ENCODE measurements at regions not wholly inside any gene's neighbourhood (a gene's known extent, or its start where the extent isn't known, plus 50 kb on each side); places are given as distances from the start of the nearest gene placed in this dataset.

- no peak overlapping the region for H3K27ac ChIP-seq (ENCODE audit: low read length)
- no peaks in the 10 kb centered on the region for H3K27me3 ChIP-seq (ENCODE audit: control insufficient read depth, insufficient read depth)
- H3K4me3 ChIP-seq (ENCODE audit: low read length), result no peak overlapping the region
- no peaks in the 10 kb centered on the region for H3K9me3 ChIP-seq (ENCODE audit: control insufficient read depth, low read length)
- no peaks in the 10 kb centered on the region for H3K4me1 ChIP-seq (ENCODE audit: control insufficient read depth, insufficient read depth, low read length)
- intact Hi-C loops (cut with DNase I), result no loop called here
- no peak for ATAC-seq
- no peak for DNase-seq
Observed at GRCh38 chr20:11048739-11049138, 374.9 kb upstream of the JAG1 start.

GRCh38 chr20:11050350-11050749, 376.6 kb upstream of the JAG1 start:
- Histone ChIP-seq H3K4me3 (ENCODE audit: low read length) (no peak overlapping the region), H3K4me1 (ENCODE audit: control insufficient read depth, insufficient read depth, low read length) (no peaks in the 10 kb centered on the region), H3K27ac (ENCODE audit: low read length) (no peak overlapping the region), H3K27me3 (ENCODE audit: control insufficient read depth, insufficient read depth) (no peaks in the 10 kb centered on the region), H3K9me3 (ENCODE audit: control insufficient read depth, low read length) (no peaks in the 10 kb centered on the region)
- WGBS, result 82% methylated on average over 2 of the region's 2 CpGs
- DNase-seq, result no peak
- ATAC-seq, result no peak
- intact Hi-C loops (cut with DNase I), result no loop called here

- 70% methylated on average over 3 of the region's 3 CpGs for WGBS
- intact Hi-C loops (cut with DNase I), result no loop called here
Observed at GRCh38 chr20:11051136-11051535, 377.3 kb upstream of the JAG1 start.

GRCh38 chr20:11053310-11053709, 379.5 kb upstream of the JAG1 start:
- Histone ChIP-seq H3K4me3 (ENCODE audit: low read length) (no peak overlapping the region), H3K27ac (ENCODE audit: low read length) (no peak overlapping the region), H3K9me3 (ENCODE audit: control insufficient read depth, low read length) (no peaks in the 10 kb centered on the region), H3K27me3 (ENCODE audit: control insufficient read depth, insufficient read depth) (no peaks in the 10 kb centered on the region), H3K4me1 (ENCODE audit: control insufficient read depth, insufficient read depth, low read length) (no peaks in the 10 kb centered on the region)
- no peak for DNase-seq
- intact Hi-C loops (cut with DNase I), result no loop called here
- no peak for ATAC-seq

More at GRCh38 chr20:11051136-11051535, 377.3 kb upstream of the JAG1 start:
- no peaks in the 10 kb centered on the region for H3K27me3 ChIP-seq (ENCODE audit: control insufficient read depth, insufficient read depth)
- DNase-seq, result no peak
- ATAC-seq, result no peak
- no peak overlapping the region for H3K4me3 ChIP-seq (ENCODE audit: low read length)
- no peak overlapping the region for H3K27ac ChIP-seq (ENCODE audit: low read length)
- H3K9me3 ChIP-seq (ENCODE audit: control insufficient read depth, low read length), result no peaks in the 10 kb centered on the region
- H3K4me1 ChIP-seq (ENCODE audit: control insufficient read depth, insufficient read depth, low read length), result no peaks in the 10 kb centered on the region

GRCh38 chr20:11054266-11054993, 380.6 kb upstream of the JAG1 start:
- DNase-seq (no peak), ATAC-seq (no peak)
- WGBS, result 91% methylated on average over 8 of the region's 8 CpGs
- H3K9me3 ChIP-seq (ENCODE audit: control insufficient read depth, low read length), result no peaks in the 10 kb centered on the region
- H3K27me3 ChIP-seq (ENCODE audit: control insufficient read depth, insufficient read depth), result no peaks in the 10 kb centered on the region
- no peaks in the 10 kb centered on the region for H3K4me1 ChIP-seq (ENCODE audit: control insufficient read depth, insufficient read depth, low read length)
- no peak overlapping the region for H3K27ac ChIP-seq (ENCODE audit: low read length)
- intact Hi-C loops (cut with DNase I), result no loop called here
- H3K4me3 ChIP-seq (ENCODE audit: low read length), result no peak overlapping the region

- H3K27me3 ChIP-seq (ENCODE audit: control insufficient read depth, insufficient read depth), result no peaks in the 10 kb centered on the region
- no peak overlapping the region for H3K27ac ChIP-seq (ENCODE audit: low read length)
- DNase-seq, result no peak
- H3K4me1 ChIP-seq (ENCODE audit: control insufficient read depth, insufficient read depth, low read length), result no peaks in the 10 kb centered on the region
- H3K9me3 ChIP-seq (ENCODE audit: control insufficient read depth, low read length), result no peaks in the 10 kb centered on the region
- WGBS, result 82% methylated on average over 5 of the region's 5 CpGs
- no peak for ATAC-seq
- no peak overlapping the region for H3K4me3 ChIP-seq (ENCODE audit: low read length)
- intact Hi-C loops (cut with DNase I), result no loop called here
Observed at GRCh38 chr20:11056414-11056813, 382.6 kb upstream of the JAG1 start.

- no peak overlapping the region for H3K4me3 ChIP-seq (ENCODE audit: low read length)
- no peak for ATAC-seq
- no peaks in the 10 kb centered on the region for H3K27me3 ChIP-seq (ENCODE audit: control insufficient read depth, insufficient read depth)
- H3K27ac ChIP-seq (ENCODE audit: low read length), result no peak overlapping the region
- 81% methylated on average over 1 of the region's 1 CpG for WGBS
- DNase-seq, result no peak
- H3K9me3 ChIP-seq (ENCODE audit: control insufficient read depth, low read length), result no peaks in the 10 kb centered on the region
- intact Hi-C loops (cut with DNase I), result no loop called here
- no peaks in the 10 kb centered on the region for H3K4me1 ChIP-seq (ENCODE audit: control insufficient read depth, insufficient read depth, low read length)
Observed at GRCh38 chr20:11057624-11058023, 383.8 kb upstream of the JAG1 start.

- Histone ChIP-seq H3K27me3 (ENCODE audit: control insufficient read depth, insufficient read depth) (no peaks in the 10 kb centered on the region), H3K4me1 (ENCODE audit: control insufficient read depth, insufficient read depth, low read length) (no peaks in the 10 kb centered on the region), H3K9me3 (ENCODE audit: control insufficient read depth, low read length) (no peaks in the 10 kb centered on the region), H3K27ac (ENCODE audit: low read length) (no peak overlapping the region), H3K4me3 (ENCODE audit: low read length) (no peak overlapping the region)
- 61% methylated on average over 2 of the region's 2 CpGs for WGBS
- peak in 1 of 3 donors; percentile 43 for DNase-seq
- intact Hi-C loops (cut with DNase I), result no loop called here
- no peak for ATAC-seq
Observed at GRCh38 chr20:11059659-11060058, 385.9 kb upstream of the JAG1 start.

- Histone ChIP-seq H3K27ac (ENCODE audit: low read length) (no peak overlapping the region), H3K27me3 (ENCODE audit: control insufficient read depth, insufficient read depth) (no peaks in the 10 kb centered on the region), H3K9me3 (ENCODE audit: control insufficient read depth, low read length) (no peaks in the 10 kb centered on the region), H3K4me1 (ENCODE audit: control insufficient read depth, insufficient read depth, low read length) (no peaks in the 10 kb centered on the region), H3K4me3 (ENCODE audit: low read length) (no peak overlapping the region)
- intact Hi-C loops (cut with DNase I), result no loop called here
- no peak for ATAC-seq
- DNase-seq, result no peak
- 67% methylated on average over 9 of the region's 9 CpGs for WGBS
Observed at GRCh38 chr20:11060423-11061185, 386.8 kb upstream of the JAG1 start.

- intact Hi-C loops (cut with DNase I), result no loop called here
- Histone ChIP-seq H3K27me3 (ENCODE audit: control insufficient read depth, insufficient read depth) (no peaks in the 10 kb centered on the region), H3K4me1 (ENCODE audit: control insufficient read depth, insufficient read depth, low read length) (no peaks in the 10 kb centered on the region), H3K4me3 (ENCODE audit: low read length) (no peak overlapping the region), H3K27ac (ENCODE audit: low read length) (no peak overlapping the region), H3K9me3 (ENCODE audit: control insufficient read depth, low read length) (no peaks in the 10 kb centered on the region)
- 90% methylated on average over 3 of the region's 3 CpGs for WGBS
- DNase-seq, result no peak
- no peak for ATAC-seq
Observed at GRCh38 chr20:11063444-11063843, 389.6 kb upstream of the JAG1 start.

GRCh38 chr20:11064946-11065345, 391.1 kb upstream of the JAG1 start:
- no peaks in the 10 kb centered on the region for H3K4me1 ChIP-seq (ENCODE audit: control insufficient read depth, insufficient read depth, low read length)
- DNase-seq (no peak), ATAC-seq (peak; percentile 61 to 80)
- no peaks in the 10 kb centered on the region for H3K27me3 ChIP-seq (ENCODE audit: control insufficient read depth, insufficient read depth)
- WGBS, result 66% methylated on average over 2 of the region's 2 CpGs
- no peaks in the 10 kb centered on the region for H3K9me3 ChIP-seq (ENCODE audit: control insufficient read depth, low read length)
- H3K4me3 ChIP-seq (ENCODE audit: low read length), result no peak overlapping the region
- no peak overlapping the region for H3K27ac ChIP-seq (ENCODE audit: low read length)
- intact Hi-C loops (cut with DNase I), result no loop called here

Data from right cardiac atrium (tissue), 5 donors.